ENCODE measurements at regions not wholly inside any gene's neighbourhood (a gene's known extent, or its start where the extent isn't known, plus 50 kb on each side); places are given as distances from the start of the nearest gene placed in this dataset.

DNA sequence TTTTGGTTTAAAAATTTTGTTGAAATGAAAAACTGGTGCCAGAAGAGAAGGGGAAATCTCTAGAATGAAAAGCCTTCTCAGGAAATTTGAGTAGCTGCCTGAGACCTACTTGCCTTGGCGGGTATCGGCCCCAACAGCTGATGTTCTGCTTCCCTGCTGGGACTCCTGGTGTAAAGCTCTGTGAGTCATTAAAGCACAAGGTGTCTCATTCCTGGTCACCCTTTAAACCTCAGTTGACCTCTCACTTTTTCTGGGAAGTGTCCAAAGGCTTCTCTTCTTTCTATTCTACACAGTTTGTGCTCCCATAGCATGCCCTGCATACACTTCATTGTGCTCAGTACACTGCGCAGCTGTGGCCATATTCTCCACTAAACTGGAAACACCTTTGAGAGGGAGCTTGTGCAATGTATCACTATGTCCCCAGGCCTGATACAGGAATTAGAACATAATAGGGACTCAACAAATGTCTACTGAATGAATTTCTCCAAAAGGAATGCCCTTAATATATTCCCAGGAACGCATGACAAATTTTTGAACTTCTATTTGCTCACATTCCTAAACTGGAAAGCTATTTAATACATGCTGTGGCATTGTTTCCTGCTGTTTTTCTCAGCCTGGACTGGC is 303.9 kb downstream of the SDHAF3 start:
- TF ChIP-seq POLR2A (IDR thresholded peaks at IDR 0.05; ENCODE audit: low read depth, low read length) (no peak), POLR2AphosphoS5 (IDR thresholded peaks at IDR 0.05; ENCODE audit: low read depth, low read length) (no peak)

All from GM12892 (cell line).